Lower leg skin (tissue), 4 donors: ENCODE measurements at regions not wholly inside any gene's neighbourhood (a gene's known extent, or its start where the extent isn't known, plus 50 kb on each side); places are given as distances from the start of the nearest gene placed in this dataset.

Source experiments
- DNase-seq, 2 donors: peaks; one replicate each; pipeline ENCODE4 v3.0.0-alpha.2; 2019; ENCODE audit warnings: low spot score in 2 of 2
- H3K4me3 ChIP-seq: fragments of 200-600 bp; sonication (generic); 2 replicates; pipeline ENCODE4 v1.5.1; 2017; ENCODE audit warnings: mild to moderate bottlenecking, low read depth; ENCODE audit not compliant: poor library complexity, severe bottlenecking
- POLR2A ChIP-seq, 2 donors: fragments of 450-650 bp; IDR thresholded peaks; one replicate each; pipeline ENCODE4 v1.6.1; 2016 to 2017; ENCODE audit warnings: antibody characterized with exemption in 2 of 2, mild to moderate bottlenecking in 1 of 2, moderate library complexity in 1 of 2
- WGBS, 2 donors: methylation state at CpG; one replicate each; pipeline ENCODE4 v1.1.5; 2018; 5-methylcytosine and 5-hydroxymethylcytosine counted together
- intact Hi-C: fragments of 100-400 bp; cut with DNase I; formaldehyde crosslinking; loops from one replicate; pipeline ENCODE4 v1.15.0; 2023; ENCODE audit warnings: low total_unique reads
- TF ChIP-seq, protein P1 (sequence below), 3 donors: fragments of 450-650 bp; IDR thresholded peaks; one replicate each; pipeline ENCODE4 v1.5.1; 2016; ENCODE audit warnings: antibody characterized with exemption in 3 of 3, mild to moderate bottlenecking in 3 of 3, moderate library complexity in 2 of 3

GRCh38 chr18:76587147-76587878 is 92.3 kb upstream of the ZNF516 start:
- TF ChIP-seq, protein P1, sequence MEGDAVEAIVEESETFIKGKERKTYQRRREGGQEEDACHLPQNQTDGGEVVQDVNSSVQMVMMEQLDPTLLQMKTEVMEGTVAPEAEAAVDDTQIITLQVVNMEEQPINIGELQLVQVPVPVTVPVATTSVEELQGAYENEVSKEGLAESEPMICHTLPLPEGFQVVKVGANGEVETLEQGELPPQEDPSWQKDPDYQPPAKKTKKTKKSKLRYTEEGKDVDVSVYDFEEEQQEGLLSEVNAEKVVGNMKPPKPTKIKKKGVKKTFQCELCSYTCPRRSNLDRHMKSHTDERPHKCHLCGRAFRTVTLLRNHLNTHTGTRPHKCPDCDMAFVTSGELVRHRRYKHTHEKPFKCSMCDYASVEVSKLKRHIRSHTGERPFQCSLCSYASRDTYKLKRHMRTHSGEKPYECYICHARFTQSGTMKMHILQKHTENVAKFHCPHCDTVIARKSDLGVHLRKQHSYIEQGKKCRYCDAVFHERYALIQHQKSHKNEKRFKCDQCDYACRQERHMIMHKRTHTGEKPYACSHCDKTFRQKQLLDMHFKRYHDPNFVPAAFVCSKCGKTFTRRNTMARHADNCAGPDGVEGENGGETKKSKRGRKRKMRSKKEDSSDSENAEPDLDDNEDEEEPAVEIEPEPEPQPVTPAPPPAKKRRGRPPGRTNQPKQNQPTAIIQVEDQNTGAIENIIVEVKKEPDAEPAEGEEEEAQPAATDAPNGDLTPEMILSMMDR (IDR thresholded peaks at IDR 0.05) = no peak
- no peak for TF ChIP-seq POLR2A (IDR thresholded peaks at IDR 0.05)
- H3K4me3 ChIP-seq = no peak overlapping the region
- DNase-seq = peak in 1 of 2 donors; percentile 75
- intact Hi-C loops = no loop called here
- 94 to 96% methylated on average over 30 of the region's 30 CpGs for WGBS, 2 donors

DNA sequence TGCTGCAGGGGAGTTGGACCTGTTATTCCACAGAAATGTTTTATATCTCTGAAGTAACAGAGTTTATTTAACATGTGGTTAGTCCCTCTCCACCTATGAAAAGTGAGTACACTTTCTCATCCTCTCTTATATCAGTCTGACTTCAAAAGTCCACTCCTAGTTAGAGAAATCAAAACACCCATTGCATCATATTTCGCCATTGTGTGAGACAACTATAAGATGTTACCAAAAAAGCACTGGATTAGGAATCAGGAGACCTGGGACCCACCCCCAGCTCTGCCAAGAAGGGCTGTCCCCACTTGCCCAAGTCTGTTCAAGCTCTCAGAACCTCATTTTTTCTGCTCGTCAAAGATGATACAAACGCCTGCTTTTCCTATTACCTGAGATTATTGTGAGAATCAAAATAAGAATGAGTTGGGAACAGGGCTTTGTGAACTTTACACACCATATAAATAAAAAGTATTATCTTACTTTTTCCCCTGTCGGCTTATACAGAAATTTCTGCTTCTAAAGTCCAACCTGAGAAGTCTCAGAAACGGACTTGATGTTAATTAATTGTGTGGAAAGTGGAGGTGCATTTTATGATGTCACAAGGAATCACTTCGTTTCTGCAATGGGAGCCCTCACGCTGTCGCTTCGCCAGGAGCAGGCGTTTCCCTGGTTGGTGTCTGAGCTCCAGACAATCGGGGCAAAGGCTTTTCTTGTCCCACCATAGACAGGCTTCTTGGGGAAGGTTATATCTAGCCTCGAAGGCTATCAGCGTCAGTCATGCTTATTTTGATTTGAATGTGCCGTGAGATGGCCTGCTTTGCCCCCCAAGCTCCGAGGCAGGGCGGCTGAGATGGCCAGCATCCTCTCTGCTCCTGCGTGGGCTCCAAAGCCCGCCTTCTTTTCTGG is 89.6 kb upstream of the ZNF516 start:
- intact Hi-C loops = no loop called here
- DNase-seq = peak in 1 of 2 donors; percentile 29
- WGBS, 2 donors = 69 to 75% methylated on average over 18 of the region's 18 CpGs
- no peak for TF ChIP-seq POLR2A (IDR thresholded peaks at IDR 0.05)
- TF ChIP-seq, protein P1 (IDR thresholded peaks at IDR 0.05) = no peak
- H3K4me3 ChIP-seq = no peak overlapping the region

- 90 to 92% methylated on average over 3 of the region's 3 CpGs for WGBS, 2 donors
- no peak overlapping the region for H3K4me3 ChIP-seq
- no peak for TF ChIP-seq POLR2A (IDR thresholded peaks at IDR 0.05)
- TF ChIP-seq, protein P1 (IDR thresholded peaks at IDR 0.05) = no peak
- intact Hi-C loops = no loop called here
- peak in 1 of 2 donors; percentile 26 for DNase-seq
These were observed 86.2 kb upstream of the ZNF516 start for GRCh38 chr18:76581261-76581660.

DNA sequence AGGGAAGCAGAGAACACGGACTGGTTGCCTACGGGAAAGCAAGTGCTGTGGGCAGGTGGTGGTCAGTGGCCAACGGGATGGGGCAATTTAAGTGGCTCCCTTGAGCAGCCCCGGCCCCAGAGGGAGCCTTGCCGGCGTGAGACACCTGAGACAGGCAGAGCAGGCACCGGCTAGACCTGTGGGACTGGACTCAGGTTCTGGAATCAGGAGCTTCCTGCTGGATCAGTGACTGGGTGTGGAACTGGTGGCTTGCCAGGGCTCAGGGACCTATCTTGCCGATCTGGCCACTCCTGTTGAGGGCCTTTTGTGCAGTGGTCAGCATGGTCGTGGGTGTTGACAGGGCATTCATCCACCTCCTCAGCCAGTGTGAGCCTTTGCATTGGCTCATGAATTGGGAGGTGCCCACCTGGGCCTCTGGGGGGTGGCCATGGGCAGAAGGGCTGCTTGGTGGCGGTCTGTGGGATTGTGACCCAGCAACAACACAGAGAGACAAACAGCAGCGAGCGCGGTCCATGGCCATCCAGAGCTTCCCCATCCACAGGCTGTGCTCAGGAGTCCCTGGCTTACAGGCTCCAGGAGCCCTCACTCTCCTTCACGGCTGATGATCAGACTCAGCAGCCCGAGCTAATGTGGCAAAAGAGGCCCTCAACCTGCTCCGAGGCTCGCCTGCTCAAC is 85.4 kb upstream of the ZNF516 start:
- intact Hi-C loops = no loop called here
- peak in 1 of 2 donors; percentile 40 for DNase-seq
- TF ChIP-seq, protein P1 (IDR thresholded peaks at IDR 0.05) = no peak
- TF ChIP-seq POLR2A (IDR thresholded peaks at IDR 0.05) = no peak
- WGBS, 2 donors = 80 to 83% methylated on average over 12 to 16 of the region's 17 CpGs
- H3K4me3 ChIP-seq = no peak overlapping the region

- intact Hi-C loops = no loop called here
- no peak overlapping the region for H3K4me3 ChIP-seq
- WGBS, 2 donors = 62 to 77% methylated on average over 17 of the region's 17 CpGs
- no peak for TF ChIP-seq POLR2A (IDR thresholded peaks at IDR 0.05)
- TF ChIP-seq, protein P1 (IDR thresholded peaks at IDR 0.05) = no peak
- no peak for DNase-seq
These were observed 84.3 kb upstream of the ZNF516 start for GRCh38 chr18:76579301-76579695.
